HUDEP-2 (cell line): ENCODE measurements at regions not wholly inside any gene's neighbourhood (a gene's known extent, or its start where the extent isn't known, plus 50 kb on each side); places are given as distances from the start of the nearest gene placed in this dataset.

ENCODE experiments used
- DNase-seq, 76 experiments: peaks; one replicate each; lab custom pipeline; 2025; ENCODE audit not compliant: unreplicated experiment in 76 of 76; lab: John Stamatoyannopoulos, UW

DNA sequence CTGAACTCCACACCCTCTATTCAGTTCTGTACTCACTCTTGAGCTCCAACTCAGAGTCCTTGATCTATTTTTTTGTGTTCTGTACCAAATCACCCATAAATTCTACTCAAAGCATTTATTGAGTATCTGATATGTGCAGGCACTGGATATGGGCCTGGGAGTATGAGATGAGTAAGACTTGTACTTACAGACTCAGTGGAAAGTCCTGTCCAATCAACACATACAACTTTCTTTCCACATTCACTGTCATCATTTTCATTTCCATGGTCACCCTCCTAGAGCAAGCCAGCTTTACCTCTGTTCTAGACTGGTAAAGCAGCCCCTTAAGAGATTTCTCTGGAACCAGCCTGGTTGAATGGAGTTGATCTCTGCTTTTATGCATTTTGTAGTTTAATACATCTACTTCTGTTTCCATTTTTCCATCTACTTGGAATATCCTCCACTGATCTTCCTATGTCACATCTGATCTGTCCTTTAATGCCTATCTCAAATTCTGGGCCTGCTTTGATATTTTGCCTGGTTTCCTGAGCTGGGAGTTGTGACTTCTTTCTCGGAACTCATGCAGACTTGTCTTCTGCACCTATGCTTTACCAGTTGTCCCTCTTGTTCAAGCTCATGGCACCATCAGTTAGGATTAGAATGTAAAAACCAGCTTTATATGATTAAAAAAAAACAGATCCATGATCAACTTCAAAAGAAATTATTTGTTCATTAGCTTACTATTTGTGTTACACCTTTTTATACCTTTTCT lies 96.9 kb upstream of the GLS start:
- DNase-seq: no peak

DNA sequence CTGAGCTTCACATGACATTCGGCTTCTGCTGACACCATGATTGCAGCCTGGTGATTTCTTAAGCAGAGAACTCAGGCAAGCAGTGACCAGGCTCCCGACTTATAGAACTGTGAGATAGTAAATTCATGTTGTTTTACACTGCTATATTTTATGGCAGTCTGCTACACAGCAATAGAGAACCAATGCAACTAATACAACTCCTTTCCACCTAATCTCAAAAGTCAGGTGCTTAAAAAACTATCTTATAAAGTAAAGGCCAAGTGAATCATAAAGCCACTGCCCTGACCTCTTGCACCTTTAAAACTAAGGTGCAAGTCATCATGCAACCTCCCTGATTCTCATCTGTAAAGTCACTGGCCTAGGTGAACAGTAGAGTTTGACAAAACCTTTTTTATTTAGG lies 95.3 kb upstream of the GLS start:
- DNase-seq: no peak

DNA sequence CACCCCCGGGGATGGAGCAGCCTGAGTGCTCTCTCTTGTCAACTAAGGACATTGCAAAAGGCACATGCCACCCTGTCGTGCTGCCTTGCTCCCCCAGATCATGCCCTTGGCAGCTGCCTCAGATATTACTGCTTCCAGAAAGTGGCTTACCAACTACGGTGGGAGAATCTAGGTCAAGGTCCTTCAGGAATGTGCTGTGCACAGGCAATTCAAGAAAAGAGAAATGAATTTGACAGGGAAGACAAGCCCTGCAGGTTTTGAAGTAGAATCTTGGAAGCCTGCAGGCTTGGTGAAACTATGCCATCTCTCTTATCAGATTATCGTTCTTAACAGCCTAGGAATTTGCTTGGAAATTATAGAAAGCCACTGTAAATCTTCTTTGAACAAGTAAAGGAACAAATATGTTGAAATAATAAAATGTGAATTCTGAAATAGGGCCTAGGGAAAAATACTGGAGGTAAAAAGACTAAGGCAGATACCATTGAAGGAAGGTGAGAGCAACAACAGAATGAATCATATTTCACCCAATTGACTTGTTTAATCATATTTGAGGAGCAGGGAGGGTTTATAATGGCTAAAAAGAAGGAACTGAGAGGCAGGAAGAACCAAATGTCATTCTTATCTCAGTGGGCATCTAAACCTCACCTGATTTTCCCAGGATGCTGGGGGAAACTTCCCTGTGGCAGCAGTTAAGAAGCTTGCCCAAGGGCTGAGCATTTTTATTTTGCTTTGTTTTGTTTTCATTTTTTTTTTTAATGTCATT lies 94.0 kb upstream of the GLS start:
- DNase-seq: no peak

DNA sequence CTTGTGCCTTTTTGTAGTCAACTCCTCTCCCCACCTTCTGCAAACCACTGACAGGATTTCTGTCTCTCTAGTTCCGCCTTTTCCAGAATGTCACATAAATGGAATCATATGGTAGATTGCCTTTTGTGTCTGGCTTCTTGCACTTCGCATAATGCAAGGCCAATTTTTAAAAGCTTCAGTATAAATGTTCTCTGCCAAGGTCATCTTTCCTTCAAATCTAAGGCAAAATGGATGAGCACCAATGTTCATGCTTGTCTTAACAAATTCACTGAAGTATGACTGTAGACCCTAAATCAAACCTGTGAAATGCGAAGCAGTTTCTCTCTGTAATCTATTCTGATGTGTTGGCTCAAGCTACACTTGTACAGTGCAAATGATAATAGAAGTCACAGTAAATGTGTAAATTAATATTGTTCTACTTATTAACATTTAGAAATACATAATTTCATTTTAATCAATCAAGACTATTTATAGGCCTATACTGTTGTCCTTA lies 92.8 kb upstream of the GLS start:
- DNase-seq: no peak

DNA sequence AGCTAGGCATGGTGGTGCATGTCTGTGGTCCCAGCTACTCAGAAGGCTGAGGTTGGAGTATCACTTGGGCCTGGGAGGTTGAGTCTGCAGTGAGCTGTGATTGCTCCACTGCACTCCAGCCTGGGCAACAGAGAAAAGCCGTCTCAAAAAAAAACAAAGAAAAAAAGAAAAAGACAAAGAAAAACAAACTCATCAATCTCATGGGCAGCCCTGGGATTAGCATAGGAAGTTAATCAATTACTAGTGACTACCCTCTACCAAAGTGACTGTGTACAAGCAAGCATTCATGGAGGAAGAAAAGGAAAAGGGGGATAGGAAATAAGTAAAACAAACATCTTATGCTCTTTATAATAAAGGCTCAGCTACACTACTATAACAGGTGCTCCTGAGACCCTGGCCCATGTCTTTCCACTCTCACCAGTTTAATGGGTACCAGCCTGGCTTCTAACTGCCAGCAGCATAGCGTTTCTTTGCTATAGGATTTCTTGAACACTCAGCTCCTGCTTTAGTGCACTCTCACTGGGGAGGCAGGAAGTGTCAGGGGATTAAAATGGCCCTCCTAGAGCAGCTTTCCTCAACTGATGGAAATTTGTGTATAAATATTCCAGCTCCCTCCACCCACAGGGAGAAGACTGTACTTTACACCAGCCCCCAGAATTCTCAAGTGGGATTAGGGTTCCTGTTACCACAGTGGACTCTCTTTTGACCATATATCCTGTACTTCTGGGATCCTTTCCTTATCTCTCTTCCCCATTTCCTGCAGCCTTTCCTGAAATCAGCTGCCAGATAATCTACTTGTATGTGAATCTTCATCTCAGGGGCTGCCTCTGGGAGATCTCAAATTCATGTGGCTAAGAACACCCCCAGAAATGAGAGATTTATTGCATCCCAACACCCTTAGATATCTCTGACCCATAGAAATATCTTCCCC lies 91.3 kb upstream of the GLS start:
- no peak for DNase-seq

DNA sequence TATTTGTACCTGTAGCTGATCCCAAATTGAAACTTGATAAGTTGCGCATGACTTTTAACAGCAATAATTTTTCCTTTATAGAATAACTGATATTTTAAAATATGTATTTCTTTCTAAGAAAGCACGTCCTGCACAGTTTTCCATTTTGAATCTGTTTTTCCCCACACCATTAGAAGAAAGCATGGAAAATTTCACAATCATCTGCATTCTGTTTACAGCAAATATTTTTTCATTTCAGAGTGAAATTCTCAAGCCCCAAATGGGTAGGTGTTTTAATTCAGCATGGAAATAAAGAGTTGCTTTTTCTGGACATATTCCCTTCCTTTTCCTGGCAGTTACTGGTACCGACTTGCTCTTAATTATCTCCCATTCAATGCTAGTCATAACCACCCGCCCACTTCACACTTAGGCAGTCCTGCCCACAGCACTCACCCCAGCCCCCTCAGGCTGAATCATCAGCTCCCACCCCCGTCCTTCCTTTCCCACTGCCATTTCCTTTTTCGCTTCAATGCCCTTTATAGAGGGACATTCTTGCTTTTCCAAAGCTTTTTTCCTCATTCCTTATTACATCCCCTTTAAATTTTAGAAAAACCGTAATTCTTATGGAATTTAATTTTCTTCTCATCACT lies 89.2 kb upstream of the GLS start:
- DNase-seq: peak in 3 of 76 experiments; percentile 7 to 26 (median 8)

DNA sequence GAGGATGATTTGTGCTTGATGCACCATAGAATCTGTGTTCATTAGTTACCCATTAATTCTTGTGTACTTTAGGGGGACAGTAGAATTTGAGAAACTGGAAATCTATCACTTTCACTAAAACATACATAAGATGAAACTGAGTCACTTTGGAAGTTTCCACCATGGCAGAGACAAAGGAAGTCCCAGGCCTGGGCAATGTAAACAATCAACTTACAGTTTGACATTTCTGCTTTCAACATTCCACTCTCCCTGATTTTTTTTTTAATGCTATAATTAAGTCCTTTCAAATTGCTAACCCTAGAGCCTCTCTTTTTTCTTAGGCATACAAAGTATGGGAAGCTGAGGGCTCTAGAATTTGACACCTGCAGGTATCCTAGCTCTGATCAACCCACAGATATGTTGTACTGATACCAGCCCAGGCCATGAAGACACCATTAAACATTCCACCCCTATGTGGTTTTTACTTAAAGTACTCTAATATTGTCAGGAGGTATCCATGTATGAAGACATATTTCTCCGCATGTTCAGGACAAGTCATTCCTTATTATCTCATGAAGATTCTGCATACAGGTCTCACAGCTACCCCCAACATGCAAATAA lies 88.5 kb upstream of the GLS start:
- DNase-seq: no peak

DNA sequence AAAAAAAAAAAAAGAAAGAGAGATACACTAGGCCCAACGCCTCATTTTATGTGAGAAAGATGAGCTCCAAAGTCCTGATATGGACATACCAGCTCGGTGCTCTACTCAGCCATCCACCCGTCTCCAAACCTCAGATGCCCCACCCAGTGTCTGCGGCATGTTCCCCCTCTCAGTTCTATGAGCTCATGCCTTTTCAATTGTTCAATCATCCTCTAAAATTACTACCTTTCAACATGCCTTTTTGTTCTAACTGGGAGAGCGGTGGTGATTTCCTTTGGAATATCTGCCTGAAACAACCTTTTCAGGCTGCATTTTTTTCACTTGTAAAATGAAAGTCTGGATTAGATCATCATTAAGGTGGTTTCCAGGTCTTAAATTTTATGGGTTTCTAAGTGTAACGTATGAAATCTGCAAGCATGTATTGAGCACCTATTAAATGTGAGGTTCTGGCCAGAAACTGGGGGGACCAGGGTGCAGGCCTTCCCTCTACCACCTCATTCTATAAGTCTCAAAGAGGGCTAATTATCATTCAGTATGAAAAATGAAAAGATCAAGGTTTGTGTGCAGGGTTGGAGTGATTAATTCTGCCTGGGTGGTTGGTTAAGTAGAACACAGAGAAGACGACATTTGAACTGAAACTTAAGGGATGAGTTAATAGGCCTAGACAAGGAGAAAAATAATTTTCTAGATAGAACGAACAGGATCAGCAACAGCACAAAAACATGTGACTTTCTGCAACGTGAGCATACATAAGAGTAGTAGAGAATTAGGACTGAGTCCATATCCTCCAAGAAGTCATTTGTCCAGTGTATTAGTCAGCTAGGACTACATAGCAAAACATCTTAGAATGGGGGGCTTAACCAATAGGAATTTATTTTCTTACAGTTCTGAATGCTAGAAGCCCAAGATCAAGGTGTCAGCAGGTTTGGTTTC lies 87.4 kb upstream of the GLS start:
- no peak for DNase-seq

DNA sequence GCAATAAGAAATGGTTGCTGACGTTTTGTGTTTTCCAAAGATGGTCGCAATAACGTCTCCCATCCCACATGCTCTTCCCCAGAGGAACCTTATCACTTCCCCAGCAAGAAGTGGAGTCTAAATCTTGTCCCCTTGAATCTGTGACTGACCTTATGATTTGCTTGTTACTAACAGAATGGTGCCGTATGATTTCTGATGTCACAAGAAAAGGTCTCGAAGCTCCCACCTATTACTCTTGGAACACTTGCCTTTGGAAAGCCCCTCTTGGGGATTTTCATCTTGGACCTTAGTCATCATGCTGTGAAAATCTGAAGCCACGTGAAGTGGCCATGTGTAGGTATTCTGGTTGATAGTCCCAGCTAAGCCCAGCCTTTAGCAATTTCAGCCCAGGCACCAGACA lies 86.2 kb upstream of the GLS start:
- no peak for DNase-seq

DNA sequence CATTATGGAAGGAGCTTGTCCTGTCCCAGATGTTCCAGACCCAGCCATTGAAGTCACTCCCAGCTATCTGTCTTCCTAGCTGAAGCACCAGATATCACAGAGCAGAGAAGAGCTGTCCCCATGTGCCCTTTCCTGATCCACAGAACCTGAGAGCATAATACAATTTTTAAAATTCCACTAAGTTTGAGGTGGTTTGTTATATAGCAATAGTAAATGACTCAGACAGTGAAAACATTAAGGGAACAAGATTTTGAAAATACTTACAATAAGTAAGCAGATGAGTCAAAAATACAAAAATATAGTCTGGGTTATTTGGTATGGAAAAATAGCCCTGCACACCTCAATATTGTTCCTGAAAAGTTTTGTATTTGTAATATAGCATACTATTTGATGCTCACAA lies 85.8 kb upstream of the GLS start:
- no peak for DNase-seq

DNA sequence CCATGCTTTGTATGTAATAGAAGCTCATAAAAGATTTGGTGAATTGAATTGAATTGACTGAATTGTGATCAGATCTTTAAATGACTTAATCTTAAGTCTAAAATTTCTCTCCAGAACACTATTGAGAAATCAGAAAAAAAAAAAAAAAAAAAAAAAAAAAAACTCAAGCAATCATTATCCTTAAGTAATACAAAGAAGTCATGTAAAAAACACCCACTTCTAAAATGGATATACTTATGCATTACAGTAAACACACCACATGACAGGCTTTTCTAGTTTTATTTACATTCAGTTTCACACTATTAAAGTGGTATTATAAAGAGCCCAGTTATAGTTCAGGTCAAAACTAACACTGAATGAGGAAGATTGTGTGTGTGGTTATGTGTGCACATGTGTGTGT lies 84.9 kb upstream of the GLS start:
- DNase-seq: no peak

DNA sequence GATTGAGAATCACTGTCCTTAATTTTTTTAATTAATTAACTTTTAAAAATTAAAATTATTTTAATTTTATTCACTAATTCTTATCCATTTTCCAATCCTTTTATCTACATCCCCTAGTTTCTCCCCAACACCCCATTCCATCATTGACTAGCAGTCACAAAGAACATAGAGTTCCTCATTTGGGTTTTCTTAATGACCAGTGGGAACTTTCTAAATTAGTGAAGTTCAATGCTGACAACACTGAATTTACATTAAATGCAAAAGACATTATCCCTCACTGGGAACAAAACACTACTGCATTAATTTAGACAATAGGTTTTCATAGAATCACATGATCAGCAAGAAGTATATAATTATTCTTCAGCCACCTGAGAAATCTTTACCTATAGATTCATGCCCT lies 80.6 kb upstream of the GLS start:
- DNase-seq: no peak

DNA sequence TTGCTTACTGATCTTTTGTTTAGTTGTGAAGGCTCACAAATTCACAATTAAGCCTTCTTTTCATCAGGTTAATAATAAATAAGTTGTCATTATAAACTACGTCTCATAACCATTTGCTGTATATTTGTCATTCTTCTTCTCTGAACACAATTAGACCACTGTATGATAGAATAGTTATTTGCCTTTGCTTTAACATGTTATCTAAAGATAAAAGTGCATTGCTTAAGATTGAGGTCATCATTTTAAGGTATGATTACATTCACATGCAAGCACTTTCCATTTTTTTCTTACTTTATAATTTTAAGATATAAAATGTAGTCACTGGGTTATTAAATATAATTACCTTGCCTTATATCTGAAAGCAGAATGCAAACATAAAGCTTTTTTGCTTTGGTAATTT lies 80.1 kb upstream of the GLS start:
- DNase-seq: no peak

DNA sequence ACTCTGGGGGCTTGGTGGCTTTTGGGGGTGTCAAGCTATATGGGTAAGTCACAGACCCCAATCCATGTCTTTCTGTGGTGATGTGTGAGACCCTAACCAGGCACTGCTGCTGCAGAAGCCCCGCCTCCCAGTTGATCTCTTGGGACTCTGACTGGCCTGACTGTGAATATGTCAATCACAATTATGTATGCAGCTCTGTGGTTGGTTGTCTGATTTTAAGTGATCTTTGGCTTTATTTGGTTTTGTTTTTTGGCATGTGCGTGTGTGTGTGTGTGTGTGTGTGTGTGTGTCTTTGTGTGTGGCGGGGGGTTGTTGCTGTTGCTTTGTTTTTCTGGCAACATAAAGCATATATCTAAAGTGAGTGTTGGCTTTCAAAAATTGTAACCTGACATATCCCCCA lies 78.5 kb upstream of the GLS start:
- no peak for DNase-seq

DNA sequence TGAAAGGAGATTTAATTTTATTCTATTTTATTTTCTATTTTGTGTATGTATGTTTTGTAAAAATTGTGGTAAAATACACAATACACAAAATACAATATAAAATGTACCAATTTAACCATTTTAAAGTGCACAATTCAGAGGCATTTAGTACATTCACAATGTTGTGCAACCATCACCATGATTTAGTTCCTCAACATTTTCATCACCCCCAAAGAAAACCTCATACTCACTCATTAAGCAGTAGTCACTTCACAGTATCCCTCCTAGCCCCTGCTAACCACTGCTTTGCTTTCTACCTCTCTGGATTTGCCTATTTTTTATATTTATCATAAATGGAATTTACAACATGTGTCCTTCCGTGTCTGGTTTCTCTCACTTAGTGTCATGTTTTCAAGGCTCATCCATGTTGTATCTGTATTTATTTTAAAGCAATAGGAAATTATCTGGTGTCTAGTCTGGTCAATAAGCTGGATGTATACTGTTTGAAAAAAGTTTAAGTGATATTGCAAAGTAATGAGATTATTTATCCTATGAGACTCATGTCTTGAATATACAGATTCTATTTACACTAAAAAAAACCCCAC lies 77.9 kb upstream of the GLS start:
- no peak for DNase-seq

DNA sequence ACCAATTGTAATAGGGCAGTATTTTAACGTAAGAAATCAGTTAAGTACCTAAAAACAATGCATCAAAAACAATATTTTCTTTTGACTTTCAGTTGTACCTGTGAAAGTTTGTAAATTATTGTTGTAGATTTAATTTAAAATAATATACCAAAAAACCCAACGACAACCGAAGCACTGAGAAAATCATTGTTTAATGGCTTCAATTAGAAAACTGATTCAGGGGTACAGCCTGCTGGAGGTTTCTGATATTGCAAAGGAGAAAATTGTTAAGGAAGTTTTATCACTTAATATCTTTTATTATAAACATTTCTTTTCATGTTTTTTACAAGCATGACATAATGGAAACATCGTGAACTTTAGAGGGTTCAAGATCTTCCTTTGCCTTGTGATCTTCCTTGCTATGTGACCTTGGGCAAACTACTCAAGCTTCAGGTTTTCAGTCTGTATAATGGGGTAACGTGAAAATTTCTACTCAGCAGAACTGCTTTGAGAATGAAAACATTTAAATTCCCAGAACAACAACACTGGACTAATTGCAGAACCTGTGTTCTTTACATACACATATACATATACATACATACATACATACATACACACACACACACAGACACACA lies 76.3 kb upstream of the GLS start:
- DNase-seq: peak in 1 of 76 experiments; percentile 1

DNA sequence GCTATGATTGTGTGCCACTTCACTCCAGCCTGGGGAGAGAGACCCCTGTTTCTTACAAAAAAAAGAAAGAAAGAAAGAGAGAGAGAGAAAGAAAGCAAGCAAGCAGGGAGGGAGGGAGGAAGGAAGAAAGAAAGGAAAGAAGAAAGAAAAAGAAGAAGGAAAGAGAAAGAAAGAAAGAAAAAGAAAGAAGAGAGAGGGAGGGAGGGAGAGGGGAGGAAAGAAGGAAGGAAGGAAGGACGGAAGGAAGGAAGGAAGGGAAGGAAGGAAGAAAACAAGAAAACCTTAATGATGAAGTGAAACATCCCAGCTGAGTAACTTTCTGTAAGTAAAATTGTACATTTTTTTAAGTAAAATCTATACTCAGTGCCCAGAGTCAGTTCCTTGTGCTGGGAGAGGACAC lies 75.5 kb upstream of the GLS start:
- DNase-seq: no peak

DNA sequence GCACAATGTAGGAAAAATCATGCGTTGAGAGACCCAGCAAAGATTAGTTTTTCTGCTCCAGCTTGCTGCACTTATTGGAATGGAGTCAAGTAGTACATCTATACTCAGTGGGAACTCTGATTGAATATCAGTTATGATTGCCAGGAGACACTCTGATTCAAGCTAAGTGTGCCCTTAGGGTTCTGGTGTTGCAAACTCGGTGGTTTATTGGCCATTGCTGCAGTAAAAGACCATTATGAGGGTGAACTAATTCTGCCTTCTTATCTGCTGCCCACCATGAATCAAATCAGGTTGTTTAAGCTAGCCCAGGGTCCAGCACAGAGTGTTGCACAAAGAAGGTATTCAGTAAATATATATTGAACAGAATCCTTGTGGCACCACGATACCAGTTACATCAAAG lies 74.8 kb upstream of the GLS start:
- no peak for DNase-seq
